Nephron progenitor cell (in vitro differentiated cells): ENCODE measurements at regions not wholly inside any gene's neighbourhood (a gene's known extent, or its start where the extent isn't known, plus 50 kb on each side); places are given as distances from the start of the nearest gene placed in this dataset.

ENCODE experiments used
- DNase-seq: peaks from one replicate; pipeline ENCODE4 v3.0.0; 2021
- H3K27ac Mint-ChIP-seq: 2 replicates; pipeline ENCODE4 v1.8.0; 2021; ENCODE audit warnings: mild to moderate bottlenecking, moderate library complexity, mixed read lengths
- H3K27me3 Mint-ChIP-seq: 2 replicates; pipeline ENCODE4 v1.8.0; 2021; ENCODE audit warnings: mild to moderate bottlenecking, low read depth, mixed read lengths; ENCODE audit not compliant: poor library complexity
- H3K36me3 Mint-ChIP-seq: 2 replicates; pipeline ENCODE4 v1.8.0; 2021; ENCODE audit warnings: low read depth, mixed read lengths
- H3K4me1 Mint-ChIP-seq: 2 replicates; pipeline ENCODE4 v1.8.0; 2021; ENCODE audit warnings: mixed read lengths
- H3K4me3 Mint-ChIP-seq: 2 replicates; pipeline ENCODE4 v1.8.0; 2021; ENCODE audit warnings: mild to moderate bottlenecking, moderate library complexity, mixed read lengths
- H3K9me3 Mint-ChIP-seq: 2 replicates; pipeline ENCODE4 v1.8.0; 2021; ENCODE audit warnings: mild to moderate bottlenecking, moderate library complexity, mixed read lengths
- TF ChIP-seq, protein P1 (sequence below): fragments of 200-600 bp; sonication (generic); IDR thresholded peaks from 2 replicates; pipeline ENCODE4 v1.5.0; 2021; ENCODE audit warnings: antibody characterized with exemption

DNA sequence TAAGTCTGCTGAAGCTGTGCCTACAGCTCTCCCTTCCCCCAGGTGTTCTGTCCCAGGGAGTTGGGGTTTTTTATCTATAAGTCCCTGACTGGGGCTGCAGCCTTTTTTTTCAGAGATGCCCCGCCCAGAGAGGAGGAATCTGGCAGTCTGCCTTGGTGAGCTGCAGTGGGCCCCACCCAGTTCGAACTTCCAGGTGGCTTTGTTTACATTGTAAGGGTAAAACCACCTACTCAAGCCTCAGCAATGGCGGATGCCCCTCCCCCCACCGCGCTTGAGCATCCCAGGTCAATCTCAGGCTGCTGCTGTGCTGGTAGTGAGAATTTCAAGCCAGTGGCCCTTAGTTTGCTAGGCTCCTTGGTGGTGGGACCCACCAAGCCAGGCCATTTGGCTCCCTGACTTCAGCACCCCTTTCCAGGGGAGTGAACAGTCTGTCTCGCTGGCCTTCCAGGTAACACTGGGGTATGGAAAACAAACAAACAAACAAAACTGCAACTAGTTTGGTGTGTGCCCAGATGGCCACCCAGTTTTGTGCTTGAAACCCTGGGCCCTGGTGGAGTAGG is 189.4 kb downstream of the MFSD1 start:
- Mint-ChIP-seq H3K4me3 (no peak overlapping the region), H3K4me1 (no peaks in the 10 kb centered on the region), H3K27ac (no peak overlapping the region), H3K9me3 (peaks cover 15% of the 10 kb centered on the region), H3K27me3 (peaks cover 4% of the 10 kb centered on the region), H3K36me3 (no peaks in the 10 kb centered on the region)
- DNase-seq: peak; percentile 27
- TF ChIP-seq, protein P1, sequence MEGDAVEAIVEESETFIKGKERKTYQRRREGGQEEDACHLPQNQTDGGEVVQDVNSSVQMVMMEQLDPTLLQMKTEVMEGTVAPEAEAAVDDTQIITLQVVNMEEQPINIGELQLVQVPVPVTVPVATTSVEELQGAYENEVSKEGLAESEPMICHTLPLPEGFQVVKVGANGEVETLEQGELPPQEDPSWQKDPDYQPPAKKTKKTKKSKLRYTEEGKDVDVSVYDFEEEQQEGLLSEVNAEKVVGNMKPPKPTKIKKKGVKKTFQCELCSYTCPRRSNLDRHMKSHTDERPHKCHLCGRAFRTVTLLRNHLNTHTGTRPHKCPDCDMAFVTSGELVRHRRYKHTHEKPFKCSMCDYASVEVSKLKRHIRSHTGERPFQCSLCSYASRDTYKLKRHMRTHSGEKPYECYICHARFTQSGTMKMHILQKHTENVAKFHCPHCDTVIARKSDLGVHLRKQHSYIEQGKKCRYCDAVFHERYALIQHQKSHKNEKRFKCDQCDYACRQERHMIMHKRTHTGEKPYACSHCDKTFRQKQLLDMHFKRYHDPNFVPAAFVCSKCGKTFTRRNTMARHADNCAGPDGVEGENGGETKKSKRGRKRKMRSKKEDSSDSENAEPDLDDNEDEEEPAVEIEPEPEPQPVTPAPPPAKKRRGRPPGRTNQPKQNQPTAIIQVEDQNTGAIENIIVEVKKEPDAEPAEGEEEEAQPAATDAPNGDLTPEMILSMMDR: no peak

DNA sequence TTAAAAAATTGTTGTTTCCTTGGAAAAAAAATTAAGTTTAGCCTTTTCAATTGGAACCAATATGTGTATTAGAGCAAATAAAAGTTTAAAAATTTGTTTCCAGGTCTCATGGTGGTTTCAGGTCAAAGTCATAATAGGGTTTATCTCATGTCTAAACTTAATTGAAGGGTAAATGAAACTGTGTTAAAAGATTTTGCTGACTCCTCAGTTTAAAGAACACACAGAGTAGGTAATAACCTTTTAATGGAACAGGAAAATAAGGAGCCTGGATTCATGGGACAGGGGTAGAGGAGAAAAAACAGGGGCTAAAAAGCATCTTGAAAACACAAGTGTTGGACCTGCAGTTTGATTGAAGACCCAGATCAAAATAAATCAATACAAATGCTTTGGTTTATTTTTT is 190.6 kb downstream of the MFSD1 start:
- no peak overlapping the region for H3K27ac Mint-ChIP-seq
- no peaks in the 10 kb centered on the region for H3K36me3 Mint-ChIP-seq
- no peak for DNase-seq
- peaks cover 4% of the 10 kb centered on the region for H3K27me3 Mint-ChIP-seq
- H3K4me1 Mint-ChIP-seq: no peaks in the 10 kb centered on the region
- TF ChIP-seq, protein P1: no peak
- peaks cover 3% of the 10 kb centered on the region for H3K9me3 Mint-ChIP-seq
- H3K4me3 Mint-ChIP-seq: no peak overlapping the region

DNA sequence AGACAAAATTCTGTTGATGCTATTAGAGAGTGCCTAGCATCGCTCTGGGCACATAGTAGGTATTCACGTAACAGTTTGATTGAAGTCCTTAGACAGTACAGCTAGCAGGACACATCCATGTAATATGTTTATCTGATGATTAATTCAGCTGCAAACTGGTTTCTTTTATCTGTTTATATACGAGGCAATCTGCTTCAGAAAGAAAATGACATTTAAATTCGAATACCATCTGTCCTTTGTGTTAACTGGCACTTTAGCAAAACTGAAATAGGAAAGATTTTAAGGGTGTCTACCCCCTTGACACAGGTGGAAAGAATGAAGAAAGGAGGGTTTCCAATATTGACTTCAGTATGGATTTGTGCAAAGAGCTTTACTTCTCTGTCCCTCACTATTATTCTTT is 192.5 kb downstream of the MFSD1 start:
- no peaks in the 10 kb centered on the region for H3K4me1 Mint-ChIP-seq
- no peak for DNase-seq
- no peaks in the 10 kb centered on the region for H3K36me3 Mint-ChIP-seq
- TF ChIP-seq, protein P1: no peak
- no peak overlapping the region for H3K4me3 Mint-ChIP-seq
- H3K27ac Mint-ChIP-seq: no peak overlapping the region
- H3K27me3 Mint-ChIP-seq: peaks cover 4% of the 10 kb centered on the region
- no peaks in the 10 kb centered on the region for H3K9me3 Mint-ChIP-seq

DNA sequence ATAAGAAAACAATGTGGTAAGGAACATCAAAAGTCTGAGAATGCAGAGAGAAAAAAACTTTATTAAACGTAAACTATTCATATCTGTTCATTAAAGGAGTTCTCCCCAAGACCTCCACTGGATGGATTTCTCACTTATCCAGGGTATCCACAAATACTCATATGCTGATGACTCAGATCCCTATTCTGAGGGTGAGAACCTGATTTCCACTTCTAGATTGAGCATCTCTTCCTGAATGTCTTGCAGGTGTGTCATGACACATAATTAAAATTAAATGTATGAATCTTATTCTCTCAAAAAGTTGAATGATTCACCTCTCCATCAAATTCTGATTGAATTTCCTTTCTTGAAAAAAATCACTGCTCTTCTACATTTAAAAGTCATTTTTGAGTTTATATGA is 199.9 kb downstream of the MFSD1 start:
- no peak for DNase-seq
- Mint-ChIP-seq H3K4me1 (peaks cover 7% of the 10 kb centered on the region), H3K27ac (no peak overlapping the region), H3K9me3 (no peaks in the 10 kb centered on the region), H3K4me3 (no peak overlapping the region), H3K27me3 (peaks cover 6% of the 10 kb centered on the region), H3K36me3 (no peaks in the 10 kb centered on the region)
- TF ChIP-seq, protein P1: no peak

DNA sequence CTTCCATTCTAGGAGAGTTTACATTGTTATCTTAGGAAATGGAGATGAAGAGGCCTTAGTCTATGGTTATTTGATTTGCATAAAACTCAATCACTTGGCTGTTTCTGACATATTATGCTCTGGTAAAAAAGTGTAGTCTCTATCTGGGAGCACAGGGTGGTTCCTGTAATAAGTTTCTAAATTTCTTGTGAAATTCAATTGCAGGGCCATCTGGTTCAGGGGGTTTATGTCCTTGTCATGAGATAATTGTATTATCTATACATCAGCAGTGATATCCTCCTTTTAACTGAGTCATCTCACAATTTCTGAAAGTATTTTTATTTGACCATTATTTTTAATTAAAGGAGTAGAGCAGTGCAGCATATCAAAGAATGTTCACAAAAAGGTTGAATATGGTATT is 203.3 kb downstream of the MFSD1 start:
- H3K9me3 Mint-ChIP-seq: no peaks in the 10 kb centered on the region
- H3K4me3 Mint-ChIP-seq: no peak overlapping the region
- H3K36me3 Mint-ChIP-seq: no peaks in the 10 kb centered on the region
- H3K4me1 Mint-ChIP-seq: peaks cover 7% of the 10 kb centered on the region
- peaks cover 13% of the 10 kb centered on the region for H3K27me3 Mint-ChIP-seq
- H3K27ac Mint-ChIP-seq: no peak overlapping the region
- TF ChIP-seq, protein P1: no peak
- DNase-seq: no peak

DNA sequence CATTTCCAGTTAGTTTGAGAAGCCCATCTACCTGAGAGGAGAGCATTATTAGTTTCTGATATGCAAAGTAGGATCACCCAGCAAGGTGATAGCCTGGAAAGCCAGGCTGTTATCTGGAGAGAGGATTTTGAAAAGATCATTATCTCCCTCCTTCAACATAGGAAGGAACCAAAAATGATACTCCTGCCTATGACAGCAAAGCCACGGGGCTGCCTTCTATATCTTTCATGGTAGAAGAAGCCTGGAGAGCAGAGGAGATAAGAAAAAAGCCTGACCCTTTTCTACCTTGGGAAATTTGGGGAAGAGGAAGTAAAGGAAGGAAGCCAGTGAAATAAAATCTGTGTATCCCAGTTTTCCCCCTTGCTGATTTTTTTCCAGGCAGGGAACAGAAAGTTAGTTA is 205.5 kb downstream of the MFSD1 start:
- no peak overlapping the region for H3K4me3 Mint-ChIP-seq
- peaks cover 7% of the 10 kb centered on the region for H3K4me1 Mint-ChIP-seq
- no peaks in the 10 kb centered on the region for H3K36me3 Mint-ChIP-seq
- TF ChIP-seq, protein P1: no peak
- DNase-seq: no peak
- H3K27ac Mint-ChIP-seq: no peak overlapping the region
- H3K27me3 Mint-ChIP-seq: peaks cover 13% of the 10 kb centered on the region
- H3K9me3 Mint-ChIP-seq: no peaks in the 10 kb centered on the region
